C4-2B (cell line): ENCODE measurements at regions not wholly inside any gene's neighbourhood (a gene's known extent, or its start where the extent isn't known, plus 50 kb on each side); places are given as distances from the start of the nearest gene placed in this dataset.

Experiments
- CTCF ChIP-seq: fragments of 450-650 bp; conservative IDR thresholded peaks from 2 replicates; pipeline ENCODE4 v1.5.1; 2017; ENCODE audit warnings: mild to moderate bottlenecking
- ZFX ChIP-seq: fragments of 450-650 bp; IDR thresholded peaks from 2 replicates; pipeline ENCODE4 v1.6.1; 2017

GRCh38 chr6:8539453-8539852, 104.1 kb upstream of the SLC35B3 start:
- TF ChIP-seq CTCF (peak; percentile 56), ZFX (no peak)
